HCT116 (cell line): ENCODE measurements at regions not wholly inside any gene's neighbourhood (a gene's known extent, or its start where the extent isn't known, plus 50 kb on each side); places are given as distances from the start of the nearest gene placed in this dataset.

ENCODE experiments used
- ATAC-seq: fragments of 200-7000 bp; cut with Tn5 transposase; 2 replicates; pipeline ENCODE4 v1.9.1; 2020; ENCODE audit warnings: mild to moderate bottlenecking, moderate library complexity
- BruUV-seq: library from RNA; stranded (reverse); fragments of 400-500 nt; replicated peaks from 2 replicates; lab custom pipeline; 2021; lab: Mats Ljungman, UMichigan
- CTCF ChIA-PET: fragments of 300-600 bp; sonication (Branson Sonifier 250); formaldehyde crosslinking; loops from one replicate; lab custom pipeline; 2021; ENCODE audit warnings: antibody characterized with exemption; lab: Charles Lee
- POLR2A ChIA-PET: fragments of 300-600, 350-600 bp; sonication (Branson Sonifier 250); formaldehyde crosslinking; loops from one replicate; lab custom pipeline; 2021; ENCODE audit warnings: antibody characterized with exemption; lab: Charles Lee
- RAD21 ChIA-PET, 2 experiments: fragments of 300-600 bp; sonication (Branson Sonifier 250); formaldehyde crosslinking; loops; one replicate each; lab custom pipeline; 2023; ENCODE audit warnings: low total read pairs in 2 of 2; ENCODE audit not compliant: uncharacterized antibody in 2 of 2, unreplicated experiment in 2 of 2, low non-redundant PET in 1 of 2; lab: Charles Lee
- DNase-seq: peaks from one replicate; pipeline ENCODE4 v3.0.0-alpha.2; 2010; ENCODE audit warnings: low read depth, low spot score
- H2AFZ ChIP-seq: fragments of 200-600 bp; shearing (Covaris generic), sonication (generic); 2 replicates; pipeline ENCODE4 v1.6.1; 2017; ENCODE audit warnings: low read depth, mixed run types, mixed read lengths, antibody characterized with exemption, low read length; ENCODE audit not compliant: poor library complexity, severe bottlenecking
- H3K27ac ChIP-seq: 2 replicates; pipeline ENCODE4 v1.5.1; 2012; ENCODE audit warnings: low read depth, low read length
- H3K27me3 ChIP-seq: fragments of 200-600 bp; sonication (generic); 2 replicates; pipeline ENCODE4 v1.6.1; 2016; ENCODE audit warnings: mixed run types, low read length, mixed read lengths; ENCODE audit not compliant: insufficient read depth
- H3K36me3 ChIP-seq, 2 experiments: fragments of 200-500 bp in 1 of 2; fragments of 200-600 bp in 1 of 2; sonication (Bioruptor generic) in 1 of 2; sonication (generic) in 1 of 2; 2 replicates each; pipeline versions ENCODE4 v1.5.1 to v1.6.1; 2014 to 2016; ENCODE audit warnings: low read length in 2 of 2, inconsistent platforms in 1 of 2, mixed read lengths in 1 of 2, mixed run types in 1 of 2; ENCODE audit not compliant: insufficient read depth in 2 of 2, control insufficient read depth in 1 of 2
- H3K4me1 ChIP-seq, 2 experiments: fragments of 200-600 bp in 1 of 2; sonication (generic) in 1 of 2; 2 replicates each; pipeline versions ENCODE4 v1.5.1 to v1.6.1; 2012 to 2017; ENCODE audit warnings: low read length in 2 of 2, inconsistent platforms in 1 of 2, mild to moderate bottlenecking in 1 of 2, mixed read lengths in 1 of 2, mixed run types in 1 of 2, moderate library complexity in 1 of 2; ENCODE audit not compliant: insufficient read depth in 2 of 2, control insufficient read depth in 1 of 2
- H3K4me2 ChIP-seq: fragments of 200-600 bp; sonication (generic); 2 replicates; pipeline ENCODE4 v1.6.1; 2017; ENCODE audit warnings: mixed run types, low read length, mixed read lengths
- H3K4me3 ChIP-seq, 2 experiments: fragments of 200-600 bp in 1 of 2; sonication (generic) in 1 of 2; replicated peaks in 1 of 2; 2 replicates each; pipeline ENCODE4 v1.5.1; 2011 to 2016; ENCODE audit warnings: low read length in 2 of 2, control low read depth in 1 of 2, low read depth in 1 of 2, mild to moderate bottlenecking in 1 of 2, mixed read lengths in 1 of 2, mixed run types in 1 of 2
- H3K79me2 ChIP-seq: fragments of 200-600 bp; sonication (generic); 2 replicates; pipeline ENCODE4 v1.6.1; 2017; ENCODE audit warnings: mild to moderate bottlenecking, mixed run types, low read length, moderate library complexity, mixed read lengths; ENCODE audit not compliant: insufficient read depth
- H3K9ac ChIP-seq: fragments of 200-600 bp; sonication (generic); 2 replicates; pipeline ENCODE4 v1.6.1; 2016; ENCODE audit warnings: low read length, mixed read lengths
- H3K9me2 ChIP-seq: fragments of 200-600 bp; sonication (generic), shearing (Covaris generic); 2 replicates; pipeline ENCODE4 v1.6.1; 2017; ENCODE audit warnings: mixed run types, mild to moderate bottlenecking, moderate library complexity; ENCODE audit not compliant: insufficient read depth
- H3K9me3 ChIP-seq, 2 experiments: fragments of 200-500 bp in 1 of 2; fragments of 200-600 bp in 1 of 2; sonication (Bioruptor generic) in 1 of 2; sonication (generic) in 1 of 2; 2 replicates each; pipeline ENCODE4 v1.6.1; 2014 to 2017; ENCODE audit warnings: low read length in 2 of 2, mixed read lengths in 2 of 2, inconsistent platforms in 1 of 2, low read depth in 1 of 2, mild to moderate bottlenecking in 1 of 2, mixed run types in 1 of 2, moderate library complexity in 1 of 2; ENCODE audit not compliant: control insufficient read depth in 1 of 2, insufficient read depth in 1 of 2
- H4K20me1 ChIP-seq: fragments of 200-600 bp; sonication (generic), shearing (Covaris generic); 2 replicates; pipeline ENCODE4 v1.6.1; 2017; ENCODE audit warnings: mixed run types, mild to moderate bottlenecking, moderate library complexity; ENCODE audit not compliant: insufficient read depth
- CTCF ChIP-seq, 3 experiments: fragments of 200-600 bp in 1 of 3; sonication (generic) in 1 of 3; IDR thresholded peaks in 2 of 3; conservative IDR thresholded peaks in 1 of 3; 2 replicates each; pipeline ENCODE4 v1.5.1; 2012 to 2017; ENCODE audit warnings: low read depth in 2 of 3, low read length in 2 of 3, antibody characterized with exemption in 1 of 3, borderline replicate concordance in 1 of 3, control low read depth in 1 of 3, mild to moderate bottlenecking in 1 of 3, mixed read lengths in 1 of 3, mixed run types in 1 of 3, moderate library complexity in 1 of 3; ENCODE audit not compliant: insufficient read depth in 1 of 3
- EGR1 ChIP-seq: IDR thresholded peaks from 2 replicates; pipeline ENCODE4 v1.6.1; 2012; ENCODE audit warnings: low read depth
- ELF1 ChIP-seq: IDR thresholded peaks from 2 replicates; pipeline ENCODE4 v1.6.1; 2012; ENCODE audit warnings: low read depth, borderline replicate concordance
- EZH2 ChIP-seq: fragments of 200-600 bp; sonication (generic); IDR thresholded peaks from 2 replicates; pipeline ENCODE4 v1.6.1; 2017; ENCODE audit warnings: antibody characterized with exemption, mixed run types
- EZH2phosphoT487 ChIP-seq: fragments of 200-600 bp; IDR thresholded peaks from 2 replicates; pipeline ENCODE4 v1.6.1; 2018; ENCODE audit warnings: antibody characterized with exemption, borderline replicate concordance
- FOSL1 ChIP-seq: IDR thresholded peaks from 2 replicates; pipeline ENCODE4 v1.6.1; 2012; ENCODE audit warnings: low read depth
- MAX ChIP-seq: IDR thresholded peaks from 2 replicates; pipeline ENCODE4 v1.6.1; 2012
- POLR2A ChIP-seq: IDR thresholded peaks from 2 replicates; pipeline ENCODE4 v1.7.0; 2011; ENCODE audit warnings: borderline replicate concordance; ENCODE audit not compliant: insufficient read depth, insufficient read length; ENCODE audit errors: extremely low read depth
- POLR2AphosphoS5 ChIP-seq: IDR thresholded peaks from 2 replicates; pipeline ENCODE4 v1.6.1; 2011; ENCODE audit warnings: mild to moderate bottlenecking, low read depth, low read length, moderate library complexity
- RAD21 ChIP-seq: IDR thresholded peaks from 2 replicates; pipeline ENCODE4 v1.6.1; 2012; ENCODE audit warnings: low read depth, mild to moderate bottlenecking
- REST ChIP-seq: IDR thresholded peaks from 2 replicates; pipeline ENCODE4 v1.6.1; 2012; ENCODE audit warnings: low read depth
- SP1 ChIP-seq: IDR thresholded peaks from 2 replicates; pipeline ENCODE4 v1.6.1; 2012; ENCODE audit warnings: low read depth
- TCF7L2 ChIP-seq: IDR thresholded peaks from 2 replicates; pipeline ENCODE4 v1.7.0; 2011; ENCODE audit warnings: borderline replicate concordance, inconsistent platforms; ENCODE audit not compliant: insufficient read depth, insufficient read length; ENCODE audit errors: extremely low read depth
- YY1 ChIP-seq: IDR thresholded peaks from 2 replicates; pipeline ENCODE4 v1.6.1; 2011; ENCODE audit warnings: low read length, low read depth, moderate library complexity, mild to moderate bottlenecking; ENCODE audit not compliant: insufficient replicate concordance; ENCODE audit errors: extremely low read depth
- ZBTB33 ChIP-seq: IDR thresholded peaks from 2 replicates; pipeline ENCODE4 v1.6.1; 2011; ENCODE audit warnings: mild to moderate bottlenecking, low read length, moderate library complexity; ENCODE audit not compliant: insufficient replicate concordance; ENCODE audit errors: extremely low read depth
- ZFX ChIP-seq: fragments of 450-650 bp; IDR thresholded peaks from 2 replicates; pipeline ENCODE4 v1.6.1; 2017
- ZNF274 ChIP-seq: fragments of 200-500 bp; sonication (Bioruptor generic); IDR thresholded peaks from 2 replicates; pipeline ENCODE4 v1.6.1; 2014; ENCODE audit warnings: mild to moderate bottlenecking, low read depth, low read length, inconsistent platforms
- intact Hi-C: fragments of 100-400 bp; cut with micrococcal nuclease; formaldehyde crosslinking; loops from 2 replicates; pipeline ENCODE4 v1.10.0; 2022

GRCh38 chr4:83894831-83895230 lies 358.9 kb downstream of the GPAT3 start:
- H3K9me3 ChIP-seq = no peaks in the 10 kb centered on the region
- no peak overlapping the region for H3K9ac ChIP-seq
- no peak for DNase-seq
- ChIA-PET RAD21 (no interaction called here), CTCF (no interaction called here), POLR2A (no interaction called here)
- intact Hi-C loops = no loop called here
- H3K9me2 ChIP-seq = no peaks in the 10 kb centered on the region; the same call in 1 of the 2 replicates
- no peak overlapping the region for H2AFZ ChIP-seq
- H3K79me2 ChIP-seq = no peaks in the 10 kb centered on the region
- no TSS peak for BruUV-seq
- ATAC-seq = no peak
- no peak for TF ChIP-seq EGR1
- TF ChIP-seq EZH2 = no peak
- no peak for TF ChIP-seq FOSL1
- TF ChIP-seq POLR2AphosphoS5 = no peak
- TF ChIP-seq POLR2A = no peak
- TF ChIP-seq TCF7L2 = no peak
- TF ChIP-seq ZBTB33 = no peak
- no peak for TF ChIP-seq REST
- no peak for TF ChIP-seq MAX
- TF ChIP-seq ZNF274 = no peak
- no peak for TF ChIP-seq CTCF (IDR thresholded peaks at IDR 0.05 in 2 of 3, conservative IDR thresholded peaks at IDR 0.05 in 1 of 3; ENCODE audit: borderline replicate concordance in 1 of 3, insufficient read depth in 1 of 3, low read depth in 2 of 3, low read length in 2 of 3)
- no peak for TF ChIP-seq SP1
- TF ChIP-seq ELF1 = no peak
- TF ChIP-seq YY1 = no peak
- TF ChIP-seq EZH2phosphoT487 = no peak
- no peak for TF ChIP-seq RAD21
- TF ChIP-seq ZFX = no peak
- peaks cover 0 to 16% of the 10 kb centered on the region in 2 experiments; a peak in 2 of 4 replicates for H3K4me1 ChIP-seq
- H3K36me3 ChIP-seq = no peaks in the 10 kb centered on the region
- no peaks in the 10 kb centered on the region for H4K20me1 ChIP-seq
- no peak overlapping the region for H3K4me2 ChIP-seq
- H3K4me3 ChIP-seq = no peak overlapping the region
- no peaks in the 10 kb centered on the region for H3K27me3 ChIP-seq
- H3K27ac ChIP-seq = no peak overlapping the region
